ENCODE measurements at regions not wholly inside any gene's neighbourhood (a gene's known extent, or its start where the extent isn't known, plus 50 kb on each side); places are given as distances from the start of the nearest gene placed in this dataset.

GRCh38 chr4:8704632-8705031 lies 112.1 kb downstream of the CPZ start:
- Mint-ChIP-seq H3K4me1 (ENCODE audit: low read depth in 2 of 2) (no peaks in the 10 kb centered on the region), H3K9me3 (no peaks in the 10 kb centered on the region), H3K27ac (no peak overlapping the region), H3K27me3 (peaks cover 15 to 57% of the 10 kb centered on the region in 2 donors), H3K36me3 (ENCODE audit: insufficient read depth) (no peaks in the 10 kb centered on the region), H3K4me3 (no peak overlapping the region)
- ATAC-seq (replicated peaks), result no peak
- DNase-seq, result no peak

GRCh38 chr4:8703857-8704495 lies 111.4 kb downstream of the CPZ start:
- no peak for ATAC-seq (replicated peaks)
- no peak overlapping the region for H3K27ac Mint-ChIP-seq
- H3K4me3 Mint-ChIP-seq, result no peak overlapping the region
- H3K27me3 Mint-ChIP-seq, result peaks cover 20 to 57% of the 10 kb centered on the region in 2 donors
- no peaks in the 10 kb centered on the region for H3K36me3 Mint-ChIP-seq (ENCODE audit: insufficient read depth)
- no peak for DNase-seq
- no peaks in the 10 kb centered on the region for H3K9me3 Mint-ChIP-seq
- H3K4me1 Mint-ChIP-seq (ENCODE audit: low read depth in 2 of 2), result no peaks in the 10 kb centered on the region

DNA sequence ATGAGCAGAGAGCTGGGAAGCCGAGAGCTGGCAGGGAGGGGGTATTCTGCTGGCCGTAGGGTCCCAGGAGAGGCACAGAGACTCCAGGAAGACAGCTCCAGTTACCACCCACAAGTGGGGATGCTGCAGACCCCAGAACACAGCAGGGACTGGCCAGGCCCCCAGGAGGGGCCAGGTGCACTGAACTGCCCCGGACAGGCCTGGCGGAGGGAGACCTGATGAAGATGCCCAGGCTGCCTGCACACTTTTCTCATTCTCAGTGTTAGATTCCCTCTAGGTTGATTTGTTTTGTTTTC lies 110.8 kb downstream of the CPZ start:
- Mint-ChIP-seq H3K27me3 (peaks cover 23 to 59% of the 10 kb centered on the region in 2 donors), H3K9me3 (no peaks in the 10 kb centered on the region), H3K4me3 (no peak overlapping the region), H3K27ac (no peak overlapping the region), H3K4me1 (ENCODE audit: low read depth in 2 of 2) (no peaks in the 10 kb centered on the region), H3K36me3 (ENCODE audit: insufficient read depth) (no peaks in the 10 kb centered on the region)
- DNase-seq, result no peak
- ATAC-seq (replicated peaks), result no peak

GRCh38 chr4:8702516-8703400 lies 110.2 kb downstream of the CPZ start:
- Mint-ChIP-seq H3K9me3 (no peaks in the 10 kb centered on the region), H3K27ac (no peak overlapping the region), H3K4me3 (no peak overlapping the region), H3K4me1 (ENCODE audit: low read depth in 2 of 2) (no peaks in the 10 kb centered on the region), H3K36me3 (ENCODE audit: insufficient read depth) (no peaks in the 10 kb centered on the region), H3K27me3 (peaks cover 23 to 65% of the 10 kb centered on the region in 2 donors)
- DNase-seq, result no peak
- no peak for ATAC-seq (replicated peaks)

- ATAC-seq (replicated peaks) (no peak), DNase-seq (no peak)
- Mint-ChIP-seq H3K4me1 (ENCODE audit: low read depth in 2 of 2) (no peaks in the 10 kb centered on the region), H3K27ac (no peak overlapping the region), H3K36me3 (ENCODE audit: insufficient read depth) (no peaks in the 10 kb centered on the region), H3K4me3 (no peak overlapping the region), H3K27me3 (peaks cover 23 to 72% of the 10 kb centered on the region in 2 donors), H3K9me3 (no peaks in the 10 kb centered on the region)
Observed at GRCh38 chr4:8702020-8702495, 109.5 kb downstream of the CPZ start.

DNA sequence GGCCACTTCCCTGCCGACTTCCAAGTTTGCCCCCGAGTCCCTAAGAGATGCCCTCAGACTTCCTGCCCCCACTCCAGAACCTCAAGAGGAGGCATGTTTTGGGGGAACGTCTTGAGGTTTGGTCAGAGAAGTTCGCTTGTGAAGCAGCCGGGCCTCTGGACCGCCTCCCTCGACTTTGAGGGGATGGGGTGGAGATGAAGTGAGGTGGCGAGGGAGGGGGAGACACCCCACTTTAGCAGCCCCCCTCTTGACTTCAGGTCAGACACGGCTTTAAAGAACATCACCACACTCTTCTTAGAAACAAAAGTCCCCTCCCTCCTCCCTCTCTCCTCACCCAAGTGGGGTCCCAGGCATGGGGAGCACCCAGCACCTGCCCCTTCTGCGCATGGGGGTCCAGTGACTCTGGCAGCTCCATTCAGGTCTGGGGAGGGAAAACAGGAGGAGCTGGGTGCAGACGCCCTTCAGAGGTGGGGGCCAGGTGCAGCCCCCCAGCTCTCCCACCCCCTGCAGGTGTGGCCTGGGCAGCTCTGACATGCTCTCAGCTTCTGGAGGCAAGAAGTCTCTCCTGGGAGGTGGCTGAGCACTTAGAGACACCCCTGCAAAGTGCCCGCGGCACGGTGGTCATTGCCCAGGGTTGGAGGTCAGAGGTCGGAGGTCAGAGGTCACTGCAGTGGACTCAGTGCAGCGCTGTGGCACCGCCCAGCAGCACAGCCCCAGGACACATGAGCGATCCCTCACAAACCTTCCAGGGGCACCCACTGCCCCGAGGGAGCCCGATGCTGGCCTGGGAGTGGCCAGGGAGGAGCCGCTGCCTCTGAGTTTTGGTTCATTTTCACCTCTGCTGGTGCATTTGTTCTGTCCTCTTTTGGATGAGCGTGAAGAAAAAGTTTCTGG lies 108.8 kb downstream of the CPZ start:
- ATAC-seq (replicated peaks), result no peak
- DNase-seq, result no peak
- Mint-ChIP-seq H3K9me3 (no peaks in the 10 kb centered on the region), H3K4me1 (ENCODE audit: low read depth in 2 of 2) (no peaks in the 10 kb centered on the region), H3K36me3 (ENCODE audit: insufficient read depth) (no peaks in the 10 kb centered on the region), H3K27me3 (peaks cover 23 to 75% of the 10 kb centered on the region in 2 donors), H3K27ac (no peak overlapping the region), H3K4me3 (no peak overlapping the region)

GRCh38 chr4:8700531-8700930 lies 108.0 kb downstream of the CPZ start:
- no peaks in the 10 kb centered on the region for H3K9me3 Mint-ChIP-seq
- H3K27me3 Mint-ChIP-seq, result peaks cover 23 to 76% of the 10 kb centered on the region in 2 donors
- H3K36me3 Mint-ChIP-seq (ENCODE audit: insufficient read depth), result no peaks in the 10 kb centered on the region
- DNase-seq (no peak), ATAC-seq (replicated peaks) (no peak)
- no peaks in the 10 kb centered on the region for H3K4me1 Mint-ChIP-seq (ENCODE audit: low read depth in 2 of 2)
- H3K4me3 Mint-ChIP-seq, result no peak overlapping the region
- no peak overlapping the region for H3K27ac Mint-ChIP-seq

DNA sequence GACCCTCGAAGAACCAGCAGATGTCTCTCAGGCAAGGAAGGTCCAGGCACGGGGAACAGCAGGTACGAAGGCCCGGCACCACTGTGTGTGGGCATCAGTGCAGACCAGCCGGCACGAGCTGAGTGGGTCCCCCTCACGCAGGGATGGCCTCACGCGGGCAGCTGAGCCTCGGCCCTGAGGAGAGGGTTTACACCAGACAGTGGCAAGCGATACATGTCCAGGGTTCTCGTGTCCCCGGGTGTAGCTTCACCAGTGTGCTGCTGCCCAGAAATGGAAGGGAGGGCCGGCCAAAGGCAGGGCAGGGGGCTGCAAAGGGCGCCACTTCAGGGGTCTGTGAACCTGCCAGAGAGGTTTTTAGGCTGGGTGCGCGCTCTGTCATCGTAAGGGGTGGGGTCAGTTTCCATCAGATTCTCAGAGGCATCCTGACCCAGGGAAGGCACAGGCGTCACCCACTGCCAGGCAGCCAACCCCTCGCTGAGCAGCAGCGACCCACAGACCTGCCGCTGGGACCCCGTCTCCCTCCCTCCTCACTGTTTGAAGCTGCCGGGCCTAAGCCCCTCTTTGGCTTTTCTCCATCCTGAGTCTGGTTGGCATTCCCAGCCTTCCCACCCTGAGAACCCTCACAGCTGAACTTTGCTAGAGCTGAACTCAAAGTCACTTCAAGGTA lies 107.0 kb downstream of the CPZ start:
- Mint-ChIP-seq H3K36me3 (ENCODE audit: insufficient read depth) (no peaks in the 10 kb centered on the region), H3K4me1 (ENCODE audit: low read depth in 2 of 2) (no peaks in the 10 kb centered on the region), H3K9me3 (no peaks in the 10 kb centered on the region), H3K27ac (no peak overlapping the region), H3K27me3 (peaks cover 21 to 75% of the 10 kb centered on the region in 2 donors), H3K4me3 (no peak overlapping the region)
- DNase-seq (no peak), ATAC-seq (replicated peaks) (no peak)

DNA sequence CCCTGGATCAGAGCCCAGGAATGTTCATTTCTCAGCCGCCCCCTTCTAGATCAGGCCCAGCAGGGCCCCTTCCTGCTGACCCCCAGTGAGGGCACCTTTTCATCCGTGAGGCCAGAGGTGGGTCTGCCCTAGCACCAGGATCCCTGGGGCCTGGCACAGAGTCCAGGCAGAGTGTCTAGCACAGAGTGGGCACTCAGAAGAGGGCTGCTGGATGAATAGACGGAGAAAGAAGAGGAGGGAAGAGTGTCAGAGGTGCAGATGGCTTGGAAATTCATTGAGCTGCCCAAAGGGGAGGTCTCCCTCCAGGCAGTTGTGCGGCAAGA lies 106.5 kb downstream of the CPZ start:
- H3K4me1 Mint-ChIP-seq (ENCODE audit: low read depth in 2 of 2), result no peaks in the 10 kb centered on the region
- H3K27ac Mint-ChIP-seq, result no peak overlapping the region
- peaks cover 19 to 75% of the 10 kb centered on the region in 2 donors for H3K27me3 Mint-ChIP-seq
- no peaks in the 10 kb centered on the region for H3K9me3 Mint-ChIP-seq
- H3K4me3 Mint-ChIP-seq, result no peak overlapping the region
- H3K36me3 Mint-ChIP-seq (ENCODE audit: insufficient read depth), result no peaks in the 10 kb centered on the region
- ATAC-seq (replicated peaks) (no peak), DNase-seq (no peak)

GRCh38 chr4:8698341-8699062 lies 105.9 kb downstream of the CPZ start:
- no peak overlapping the region for H3K27ac Mint-ChIP-seq
- DNase-seq (no peak), ATAC-seq (replicated peaks) (no peak)
- H3K36me3 Mint-ChIP-seq (ENCODE audit: insufficient read depth), result no peaks in the 10 kb centered on the region
- no peaks in the 10 kb centered on the region for H3K9me3 Mint-ChIP-seq
- no peaks in the 10 kb centered on the region for H3K4me1 Mint-ChIP-seq (ENCODE audit: low read depth in 2 of 2)
- H3K4me3 Mint-ChIP-seq, result no peak overlapping the region
- peaks cover 25 to 76% of the 10 kb centered on the region in 2 donors for H3K27me3 Mint-ChIP-seq

- no peak for DNase-seq
- Mint-ChIP-seq H3K4me1 (ENCODE audit: low read depth in 2 of 2) (no peaks in the 10 kb centered on the region), H3K36me3 (ENCODE audit: insufficient read depth) (no peaks in the 10 kb centered on the region), H3K27me3 (peaks cover 25 to 69% of the 10 kb centered on the region in 2 donors), H3K27ac (no peak overlapping the region), H3K4me3 (no peak overlapping the region), H3K9me3 (no peaks in the 10 kb centered on the region)
- no peak for ATAC-seq (replicated peaks)
Observed at GRCh38 chr4:8697826-8698225, 105.3 kb downstream of the CPZ start.

DNA sequence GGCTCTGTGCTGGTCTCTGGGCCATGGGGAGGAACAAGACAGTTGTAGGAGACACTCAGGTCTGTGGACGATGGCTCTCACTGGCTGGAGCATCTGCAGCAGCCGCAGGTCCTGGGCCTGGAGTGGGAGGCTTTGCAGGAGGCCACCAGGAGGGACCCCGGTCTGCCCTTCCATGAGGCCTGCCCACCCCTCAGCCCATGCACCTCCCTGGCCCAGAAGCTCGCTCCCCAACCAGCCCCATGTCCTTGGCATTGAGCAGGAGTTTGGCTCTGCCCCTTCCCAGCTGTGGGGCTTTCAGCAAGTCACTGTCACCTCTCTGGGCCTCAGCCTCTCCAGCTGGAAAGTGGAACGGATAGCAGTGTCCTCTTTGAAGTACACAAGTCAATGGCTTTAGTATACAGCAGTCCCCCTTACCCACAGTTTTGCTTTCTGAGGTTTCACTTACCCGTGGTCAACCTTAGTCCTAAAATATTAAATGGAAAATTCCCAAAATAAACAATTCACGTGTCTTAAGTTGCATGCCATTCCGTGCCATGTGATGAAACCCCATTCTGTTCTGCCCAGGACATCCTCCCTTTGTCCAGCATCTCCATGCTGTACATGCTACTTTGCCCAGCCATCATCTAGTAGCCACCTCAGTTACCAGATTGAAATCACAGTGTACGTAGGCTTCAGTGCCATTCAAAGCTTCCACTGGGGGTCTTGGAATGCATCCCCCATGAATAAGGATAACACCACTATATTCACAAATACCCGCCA lies 104.0 kb downstream of the CPZ start:
- no peak overlapping the region for H3K27ac Mint-ChIP-seq
- H3K9me3 Mint-ChIP-seq, result no peaks in the 10 kb centered on the region
- DNase-seq, result no peak
- no peaks in the 10 kb centered on the region for H3K4me1 Mint-ChIP-seq (ENCODE audit: low read depth in 2 of 2)
- peaks cover 16 to 59% of the 10 kb centered on the region in 2 donors for H3K27me3 Mint-ChIP-seq
- no peaks in the 10 kb centered on the region for H3K36me3 Mint-ChIP-seq (ENCODE audit: insufficient read depth)
- no peak for ATAC-seq (replicated peaks)
- no peak overlapping the region for H3K4me3 Mint-ChIP-seq
